Mesendoderm (in vitro differentiated cells): ENCODE measurements at regions not wholly inside any gene's neighbourhood (a gene's known extent, or its start where the extent isn't known, plus 50 kb on each side); places are given as distances from the start of the nearest gene placed in this dataset.

Experiments
- DNase-seq: peaks from one replicate; pipeline ENCODE4 v3.0.0; 2013
- H2AK5ac ChIP-seq: 2 replicates; pipeline ENCODE4 v1.6.1; 2013; ENCODE audit warnings: low read length, inconsistent platforms
- H2BK120ac ChIP-seq: 2 replicates; pipeline ENCODE4 v1.6.1; 2013; ENCODE audit warnings: low read depth, mild to moderate bottlenecking, low read length, moderate library complexity, mixed read lengths
- H2BK15ac ChIP-seq: replicated peaks from 2 replicates; pipeline ENCODE4 v1.6.1; 2013; ENCODE audit warnings: low read depth, mild to moderate bottlenecking, moderate library complexity
- H2BK5ac ChIP-seq: 2 replicates; pipeline ENCODE4 v1.6.1; 2013; ENCODE audit warnings: low read length, inconsistent platforms
- H3K18ac ChIP-seq: 2 replicates; pipeline ENCODE4 v1.6.1; 2013; ENCODE audit warnings: mild to moderate bottlenecking, low read length, mixed read lengths
- H3K23ac ChIP-seq: one replicate; pipeline ENCODE4 v1.6.1; 2013; ENCODE audit warnings: low read length
- H3K27ac ChIP-seq: 2 replicates; pipeline ENCODE4 v1.5.1; 2013; ENCODE audit warnings: low read depth, mild to moderate bottlenecking, inconsistent platforms, low read length, moderate library complexity
- H3K27me3 ChIP-seq: 2 replicates; pipeline ENCODE4 v1.6.1; 2013; ENCODE audit warnings: low read length, control low read depth, mild to moderate bottlenecking, inconsistent platforms; ENCODE audit not compliant: insufficient read depth, poor library complexity
- H3K36me3 ChIP-seq: 2 replicates; pipeline ENCODE4 v1.6.1; 2013; ENCODE audit warnings: low read length, inconsistent platforms; ENCODE audit not compliant: control insufficient read depth, insufficient read depth
- H3K4ac ChIP-seq: one replicate; pipeline ENCODE4 v1.6.1; 2013; ENCODE audit warnings: low read depth, mild to moderate bottlenecking, low read length, moderate library complexity
- H3K4me1 ChIP-seq: 2 replicates; pipeline ENCODE4 v1.6.1; 2013; ENCODE audit warnings: low read depth, low read length, inconsistent platforms; ENCODE audit not compliant: control insufficient read depth
- H3K4me2 ChIP-seq: 2 replicates; pipeline ENCODE4 v1.6.1; 2013; ENCODE audit warnings: low read length
- H3K4me3 ChIP-seq: 2 replicates; pipeline ENCODE4 v1.5.1; 2013; ENCODE audit warnings: mild to moderate bottlenecking, low read length
- H3K56ac ChIP-seq: one replicate; pipeline ENCODE4 v1.6.1; 2013; ENCODE audit warnings: low read length
- H3K79me1 ChIP-seq: 2 replicates; pipeline ENCODE4 v1.6.1; 2013; ENCODE audit warnings: low read length, inconsistent platforms
- H3K79me2 ChIP-seq: 2 replicates; pipeline ENCODE4 v1.6.1; 2013; ENCODE audit warnings: mild to moderate bottlenecking, low read length; ENCODE audit not compliant: control insufficient read depth, insufficient read depth
- H3K9ac ChIP-seq: 2 replicates; pipeline ENCODE4 v1.6.1; 2013; ENCODE audit warnings: low read length, inconsistent platforms
- H4K5ac ChIP-seq: one replicate; pipeline ENCODE4 v1.6.1; 2013; ENCODE audit warnings: low read length
- H4K8ac ChIP-seq: one replicate; pipeline ENCODE4 v1.6.1; 2013; ENCODE audit warnings: low read depth, mild to moderate bottlenecking, control low read depth, low read length, moderate library complexity
- WGBS: extraction: QIAGEN DNeasy Blood & Tissue Kit; methylation state at CpG from one replicate; pipeline ENCODE4 v1.1.7; 2013; ENCODE audit warnings: low lambda C conversion rate, missing lambda C conversion rate; ENCODE audit not compliant: insufficient coverage; ENCODE audit errors: extremely low coverage; 5-methylcytosine and 5-hydroxymethylcytosine counted together

- H3K4me1 ChIP-seq = peaks cover 10% of the 10 kb centered on the region
- WGBS = no CpG with 5 or more reads among the region's 3 CpGs
- H2AK5ac ChIP-seq = no peak overlapping the region
These were observed 112.5 kb downstream of the FOXB1 start for GRCh38 chr15:60116456-60117089.

GRCh38 chr15:60118146-60118545, 114.0 kb downstream of the FOXB1 start:
- Histone ChIP-seq H3K79me1 (no peaks in the 10 kb centered on the region), H2AK5ac (no peak overlapping the region), H2BK5ac (no peak overlapping the region), H3K27ac (peak overlapping the region; percentile 20), H2BK15ac (peak overlapping the region; percentile 41), H3K4me2 (no peak overlapping the region), H3K18ac (no peak overlapping the region), H3K4me1 (peaks cover 10% of the 10 kb centered on the region), H4K5ac (no peak overlapping the region), H3K4ac (no peak overlapping the region), H3K9ac (no peak overlapping the region), H3K23ac (no peak overlapping the region), H3K27me3 (no peaks in the 10 kb centered on the region), H3K56ac (no peak overlapping the region), H3K36me3 (no peaks in the 10 kb centered on the region), H2BK120ac (no peak overlapping the region), H4K8ac (no peak overlapping the region), H3K79me2 (no peaks in the 10 kb centered on the region), H3K4me3 (no peak overlapping the region)
- DNase-seq = peak; percentile 91
- WGBS = no CpG with 5 or more reads among the region's 8 CpGs

More at GRCh38 chr15:60116456-60117089, 112.5 kb downstream of the FOXB1 start:
- Histone ChIP-seq H3K23ac (no peak overlapping the region), H2BK120ac (no peak overlapping the region), H3K79me2 (no peaks in the 10 kb centered on the region), H3K27ac (no peak overlapping the region), H2BK15ac (no peak overlapping the region), H2BK5ac (no peak overlapping the region), H3K9ac (no peak overlapping the region), H3K4me2 (no peak overlapping the region), H3K79me1 (no peaks in the 10 kb centered on the region), H3K27me3 (no peaks in the 10 kb centered on the region), H3K36me3 (no peaks in the 10 kb centered on the region), H3K4ac (no peak overlapping the region), H3K56ac (no peak overlapping the region), H4K5ac (no peak overlapping the region), H3K18ac (no peak overlapping the region), H4K8ac (no peak overlapping the region), H3K4me3 (no peak overlapping the region)
- no peak for DNase-seq

- Histone ChIP-seq H3K27me3 (no peaks in the 10 kb centered on the region), H3K4ac (no peak overlapping the region), H3K4me1 (peaks cover 10% of the 10 kb centered on the region), H2BK15ac (no peak overlapping the region), H3K79me1 (no peaks in the 10 kb centered on the region), H3K4me2 (no peak overlapping the region), H2BK5ac (no peak overlapping the region), H4K8ac (no peak overlapping the region), H3K9ac (no peak overlapping the region), H3K27ac (no peak overlapping the region), H3K79me2 (no peaks in the 10 kb centered on the region), H4K5ac (no peak overlapping the region), H3K36me3 (no peaks in the 10 kb centered on the region), H3K56ac (no peak overlapping the region), H3K18ac (no peak overlapping the region), H2BK120ac (no peak overlapping the region), H3K4me3 (no peak overlapping the region), H2AK5ac (no peak overlapping the region), H3K23ac (no peak overlapping the region)
- no peak for DNase-seq
- WGBS = no CpG with 5 or more reads among the region's 3 CpGs
These were observed 114.5 kb downstream of the FOXB1 start for GRCh38 chr15:60118626-60119025.

- Histone ChIP-seq H2BK5ac (no peak overlapping the region), H3K79me2 (no peaks in the 10 kb centered on the region), H3K23ac (no peak overlapping the region), H3K79me1 (no peaks in the 10 kb centered on the region), H2BK120ac (no peak overlapping the region), H3K36me3 (no peaks in the 10 kb centered on the region), H4K8ac (no peak overlapping the region), H3K9ac (no peak overlapping the region), H3K4me2 (no peak overlapping the region), H3K4me1 (peaks cover 10% of the 10 kb centered on the region), H2BK15ac (no peak overlapping the region), H4K5ac (no peak overlapping the region), H3K18ac (peak overlapping the region; percentile 32), H3K4me3 (no peak overlapping the region), H2AK5ac (no peak overlapping the region), H3K56ac (no peak overlapping the region), H3K4ac (no peak overlapping the region), H3K27me3 (no peaks in the 10 kb centered on the region), H3K27ac (no peak overlapping the region)
- no CpG with 5 or more reads among the region's 4 CpGs for WGBS
- DNase-seq = no peak
These were observed 115.0 kb downstream of the FOXB1 start for GRCh38 chr15:60119101-60119500.

GRCh38 chr15:60120100-60120499, 116.0 kb downstream of the FOXB1 start:
- H2BK15ac ChIP-seq = no peak overlapping the region
- H3K27ac ChIP-seq = no peak overlapping the region
- WGBS = no CpG with 5 or more reads among the region's 2 CpGs
- no peak overlapping the region for H3K4me3 ChIP-seq
- no peaks in the 10 kb centered on the region for H3K79me1 ChIP-seq
- H3K9ac ChIP-seq = no peak overlapping the region
- H3K4me2 ChIP-seq = no peak overlapping the region
- no peak overlapping the region for H4K8ac ChIP-seq
- H3K79me2 ChIP-seq = no peaks in the 10 kb centered on the region
- peak; percentile 74 for DNase-seq
- H3K4me1 ChIP-seq = peaks cover 10% of the 10 kb centered on the region
- H4K5ac ChIP-seq = no peak overlapping the region
- H2BK120ac ChIP-seq = no peak overlapping the region
- no peak overlapping the region for H2BK5ac ChIP-seq
- no peaks in the 10 kb centered on the region for H3K27me3 ChIP-seq
- no peaks in the 10 kb centered on the region for H3K36me3 ChIP-seq
- no peak overlapping the region for H3K23ac ChIP-seq
- no peak overlapping the region for H2AK5ac ChIP-seq
- H3K4ac ChIP-seq = no peak overlapping the region
- no peak overlapping the region for H3K18ac ChIP-seq
- no peak overlapping the region for H3K56ac ChIP-seq

- Histone ChIP-seq H3K27ac (no peak overlapping the region), H3K56ac (no peak overlapping the region), H3K18ac (no peak overlapping the region), H3K9ac (no peak overlapping the region), H3K79me1 (no peaks in the 10 kb centered on the region), H3K23ac (no peak overlapping the region), H2BK120ac (no peak overlapping the region), H3K4ac (no peak overlapping the region), H3K4me3 (no peak overlapping the region), H3K79me2 (no peaks in the 10 kb centered on the region), H2AK5ac (no peak overlapping the region), H3K4me1 (peaks cover 8% of the 10 kb centered on the region), H4K5ac (no peak overlapping the region), H4K8ac (no peak overlapping the region), H2BK5ac (no peak overlapping the region), H3K36me3 (no peaks in the 10 kb centered on the region), H2BK15ac (no peak overlapping the region), H3K27me3 (no peaks in the 10 kb centered on the region), H3K4me2 (no peak overlapping the region)
- no peak for DNase-seq
- no CpG with 5 or more reads among the region's 4 CpGs for WGBS
These were observed 117.7 kb downstream of the FOXB1 start for GRCh38 chr15:60121845-60122244.
